LHCN-M2 (cell line): ENCODE measurements at regions not wholly inside any gene's neighbourhood (a gene's known extent, or its start where the extent isn't known, plus 50 kb on each side); places are given as distances from the start of the nearest gene placed in this dataset.
"Not testable (repeated sequence)": the region's sequence is repeated elsewhere in the genome, so short reads cannot be mapped to it uniquely, and the experiment has no call there.

Experiments
- DNase-seq: peaks from one replicate; pipeline ENCODE4 v3.0.0-alpha.2; 2012; ENCODE audit warnings: low read depth

- not testable (repeated sequence) for DNase-seq
These were observed 155.2 kb upstream of the TPTE start for GRCh38 chr21:10366210-10366609.

GRCh38 chr21:10367586-10367985 is 153.8 kb upstream of the TPTE start:
- not testable (repeated sequence) for DNase-seq

GRCh38 chr21:10368323-10368798 is 153.0 kb upstream of the TPTE start:
- DNase-seq = not testable (repeated sequence)

- DNase-seq = not testable (repeated sequence)
These were observed 152.1 kb upstream of the TPTE start for GRCh38 chr21:10369289-10369688.

- not testable (repeated sequence) for DNase-seq
These were observed 143.6 kb upstream of the TPTE start for GRCh38 chr21:10377758-10378157.

- DNase-seq = not testable (repeated sequence)
These were observed 141.6 kb upstream of the TPTE start for GRCh38 chr21:10379816-10380215.

- not testable (repeated sequence) for DNase-seq
These were observed 139.7 kb upstream of the TPTE start for GRCh38 chr21:10381687-10382060.

- DNase-seq = not testable (repeated sequence)
These were observed 139.2 kb upstream of the TPTE start for GRCh38 chr21:10382135-10382534.

GRCh38 chr21:10382580-10382979 is 138.8 kb upstream of the TPTE start:
- not testable (repeated sequence) for DNase-seq

- not testable (repeated sequence) for DNase-seq
These were observed 137.8 kb upstream of the TPTE start for GRCh38 chr21:10383571-10383970.

GRCh38 chr21:10384304-10384861 is 137.0 kb upstream of the TPTE start:
- not testable (repeated sequence) for DNase-seq

GRCh38 chr21:10385202-10385601 is 136.2 kb upstream of the TPTE start:
- not testable (repeated sequence) for DNase-seq

GRCh38 chr21:10385898-10386527 is 135.4 kb upstream of the TPTE start:
- DNase-seq = not testable (repeated sequence)

GRCh38 chr21:10387692-10388450 is 133.5 kb upstream of the TPTE start:
- not testable (repeated sequence) for DNase-seq

GRCh38 chr21:10388625-10389024 is 132.8 kb upstream of the TPTE start:
- DNase-seq = not testable (repeated sequence)

GRCh38 chr21:10392301-10392700 is 129.1 kb upstream of the TPTE start:
- not testable (repeated sequence) for DNase-seq

GRCh38 chr21:10395963-10396362 is 125.4 kb upstream of the TPTE start:
- not testable (repeated sequence) for DNase-seq

- not testable (repeated sequence) for DNase-seq
These were observed 123.9 kb upstream of the TPTE start for GRCh38 chr21:10397495-10397915.

GRCh38 chr21:10398692-10399489 is 122.5 kb upstream of the TPTE start:
- DNase-seq = not testable (repeated sequence)

- not testable (repeated sequence) for DNase-seq
These were observed 120.6 kb upstream of the TPTE start for GRCh38 chr21:10400622-10401361.

- DNase-seq = not testable (repeated sequence)
These were observed 118.9 kb upstream of the TPTE start for GRCh38 chr21:10402461-10402860.
